AG04450 (cell line): ENCODE measurements at regions not wholly inside any gene's neighbourhood (a gene's known extent, or its start where the extent isn't known, plus 50 kb on each side); places are given as distances from the start of the nearest gene placed in this dataset.

ENCODE experiments used
- CTCF ChIA-PET: fragments of 300-600, 350-600 bp; formaldehyde crosslinking; extraction: SDS; loops from one replicate; lab custom pipeline; 2022; ENCODE audit warnings: antibody characterized with exemption, inconsistent platforms; lab: Charles Lee
- POLR2A ChIA-PET: fragments of 350-600 bp; formaldehyde crosslinking; extraction: SDS; loops from one replicate; lab custom pipeline; 2021; ENCODE audit warnings: antibody characterized with exemption, inconsistent platforms; lab: Yijun Ruan, JAX
- DNase-seq: peaks from one replicate; pipeline ENCODE4 v3.0.0-alpha.2; 2011; ENCODE audit warnings: low read depth, low spot score
- H3K27ac ChIP-seq: one replicate; pipeline ENCODE4 v1.5.1; 2012; ENCODE audit warnings: low read depth, low read length, control low read depth
- H3K27me3 ChIP-seq: one replicate; pipeline ENCODE4 v1.6.0; 2012; ENCODE audit warnings: low read length; ENCODE audit not compliant: control insufficient read depth, insufficient read depth
- H3K4me3 ChIP-seq: 2 replicates; pipeline ENCODE4 v1.5.1; 2011; ENCODE audit warnings: mild to moderate bottlenecking, low read depth, low read length, control low read depth
- H3K9me3 ChIP-seq: 2 replicates; pipeline ENCODE4 v1.5.1; 2012; ENCODE audit warnings: low read length; ENCODE audit not compliant: control insufficient read depth, insufficient read depth
- TF ChIP-seq, protein P1 (sequence below): IDR thresholded peaks from 2 replicates; pipeline ENCODE4 v1.5.1; 2011; ENCODE audit warnings: low read depth, low read length, control low read depth, inconsistent platforms

DNA sequence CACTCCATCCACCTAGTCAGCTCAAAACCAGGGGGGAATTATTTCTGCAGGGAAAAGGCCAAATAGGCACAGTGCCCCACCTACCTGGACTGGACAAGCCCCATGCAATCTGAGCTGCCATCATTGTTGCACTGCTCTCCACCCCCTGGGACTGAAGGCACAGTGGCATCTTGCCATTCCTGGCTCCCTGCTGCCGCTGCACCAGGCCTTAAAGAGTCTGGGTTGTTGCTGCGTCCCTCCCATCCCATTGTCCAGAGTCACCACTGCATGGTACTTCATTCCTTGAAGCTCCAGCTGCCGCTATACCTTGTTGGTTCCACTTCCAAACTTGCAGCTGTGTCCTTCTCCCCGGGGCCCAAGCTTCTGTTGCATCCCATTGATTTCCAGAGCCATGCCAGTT is 629.7 kb downstream of the STIM2 start:
- H3K27ac ChIP-seq: no peak overlapping the region
- ChIA-PET POLR2A (no interaction called here), CTCF (no interaction called here)
- no peak for DNase-seq
- H3K4me3 ChIP-seq: no peak overlapping the region
- peaks cover 10% of the 10 kb centered on the region for H3K9me3 ChIP-seq
- H3K27me3 ChIP-seq: no peaks in the 10 kb centered on the region
- TF ChIP-seq, protein P1, sequence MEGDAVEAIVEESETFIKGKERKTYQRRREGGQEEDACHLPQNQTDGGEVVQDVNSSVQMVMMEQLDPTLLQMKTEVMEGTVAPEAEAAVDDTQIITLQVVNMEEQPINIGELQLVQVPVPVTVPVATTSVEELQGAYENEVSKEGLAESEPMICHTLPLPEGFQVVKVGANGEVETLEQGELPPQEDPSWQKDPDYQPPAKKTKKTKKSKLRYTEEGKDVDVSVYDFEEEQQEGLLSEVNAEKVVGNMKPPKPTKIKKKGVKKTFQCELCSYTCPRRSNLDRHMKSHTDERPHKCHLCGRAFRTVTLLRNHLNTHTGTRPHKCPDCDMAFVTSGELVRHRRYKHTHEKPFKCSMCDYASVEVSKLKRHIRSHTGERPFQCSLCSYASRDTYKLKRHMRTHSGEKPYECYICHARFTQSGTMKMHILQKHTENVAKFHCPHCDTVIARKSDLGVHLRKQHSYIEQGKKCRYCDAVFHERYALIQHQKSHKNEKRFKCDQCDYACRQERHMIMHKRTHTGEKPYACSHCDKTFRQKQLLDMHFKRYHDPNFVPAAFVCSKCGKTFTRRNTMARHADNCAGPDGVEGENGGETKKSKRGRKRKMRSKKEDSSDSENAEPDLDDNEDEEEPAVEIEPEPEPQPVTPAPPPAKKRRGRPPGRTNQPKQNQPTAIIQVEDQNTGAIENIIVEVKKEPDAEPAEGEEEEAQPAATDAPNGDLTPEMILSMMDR: no peak

DNA sequence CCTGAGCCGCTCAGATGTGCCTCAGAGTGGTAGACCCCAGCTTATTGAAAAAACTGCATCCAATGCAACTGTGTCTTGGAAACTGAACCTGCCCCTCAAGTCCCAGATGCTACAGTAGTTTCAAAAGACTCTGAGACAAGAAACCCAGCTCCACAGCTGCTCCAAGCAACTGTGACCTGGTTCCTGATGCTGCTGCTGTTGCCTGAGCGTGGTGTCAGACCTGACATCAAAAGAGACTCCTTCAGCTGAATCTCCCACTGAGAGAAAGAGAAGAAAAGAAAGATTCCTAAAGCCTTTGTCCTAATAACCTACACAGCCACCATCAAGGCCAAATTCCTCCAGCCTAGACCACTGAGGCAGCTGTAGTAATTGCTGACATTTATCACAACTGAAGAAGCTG is 630.1 kb downstream of the STIM2 start:
- TF ChIP-seq, protein P1: no peak
- CTCF ChIA-PET: no interaction called here

DNA sequence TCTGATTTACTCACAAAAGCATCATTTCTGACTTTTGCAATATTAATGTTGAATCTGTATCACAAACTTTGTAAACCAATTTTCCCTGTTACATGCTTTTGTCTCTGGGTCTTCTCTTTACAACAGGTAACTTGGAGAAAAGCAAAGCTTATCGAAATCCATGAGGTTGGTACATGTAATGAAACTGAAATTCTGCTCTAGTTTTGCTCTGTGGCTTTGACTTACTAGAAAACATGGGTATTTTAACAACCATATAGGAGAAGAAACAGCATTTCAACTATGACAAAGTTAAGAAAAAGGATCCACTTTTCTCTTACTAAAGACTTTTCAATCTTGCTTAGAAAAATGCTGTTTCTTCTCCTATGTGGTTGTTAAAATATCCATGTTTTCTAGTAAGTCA is 645.8 kb downstream of the STIM2 start:
- DNase-seq: no peak
- no peaks in the 10 kb centered on the region for H3K27me3 ChIP-seq
- H3K9me3 ChIP-seq: no peaks in the 10 kb centered on the region
- POLR2A ChIA-PET: interaction anchor here (0.6 kb wide), 1 partner anchor 989 kb away, joined by 5 read pairs; no protein-coding TSS in a partner anchor
- no peak overlapping the region for H3K27ac ChIP-seq
- CTCF ChIA-PET: no interaction called here
- no peak overlapping the region for H3K4me3 ChIP-seq
- TF ChIP-seq, protein P1: no peak

More for the DNA sequence above, 630.1 kb downstream of the STIM2 start:
- POLR2A ChIA-PET: no interaction called here
- no peak for DNase-seq
- no peak overlapping the region for H3K27ac ChIP-seq
- H3K9me3 ChIP-seq: peaks cover 9% of the 10 kb centered on the region
- H3K27me3 ChIP-seq: no peaks in the 10 kb centered on the region
- no peak overlapping the region for H3K4me3 ChIP-seq

DNA sequence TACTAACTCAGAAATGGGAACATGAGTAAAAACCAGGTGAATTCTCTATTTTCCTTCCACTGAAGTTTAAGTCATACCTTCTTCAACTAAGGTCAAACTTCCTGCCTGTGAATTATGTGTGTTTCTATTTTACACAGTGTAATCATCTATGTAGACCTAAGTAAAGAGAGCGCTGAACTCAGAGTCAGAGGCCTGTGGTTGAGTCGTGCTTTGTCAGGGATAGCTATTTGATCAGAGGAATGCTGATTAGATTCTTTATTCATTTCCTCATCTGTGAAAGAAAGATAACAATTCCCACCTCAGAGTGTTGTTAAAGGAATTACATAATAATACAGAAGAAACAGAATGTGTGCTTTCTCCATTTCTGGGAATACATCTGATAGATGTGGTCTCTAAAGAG is 654.1 kb downstream of the STIM2 start:
- ChIA-PET POLR2A (no interaction called here), CTCF (no interaction called here)
- Histone ChIP-seq H3K4me3 (no peak overlapping the region), H3K9me3 (no peaks in the 10 kb centered on the region), H3K27ac (no peak overlapping the region), H3K27me3 (no peaks in the 10 kb centered on the region)
- TF ChIP-seq, protein P1: no peak
- no peak for DNase-seq

DNA sequence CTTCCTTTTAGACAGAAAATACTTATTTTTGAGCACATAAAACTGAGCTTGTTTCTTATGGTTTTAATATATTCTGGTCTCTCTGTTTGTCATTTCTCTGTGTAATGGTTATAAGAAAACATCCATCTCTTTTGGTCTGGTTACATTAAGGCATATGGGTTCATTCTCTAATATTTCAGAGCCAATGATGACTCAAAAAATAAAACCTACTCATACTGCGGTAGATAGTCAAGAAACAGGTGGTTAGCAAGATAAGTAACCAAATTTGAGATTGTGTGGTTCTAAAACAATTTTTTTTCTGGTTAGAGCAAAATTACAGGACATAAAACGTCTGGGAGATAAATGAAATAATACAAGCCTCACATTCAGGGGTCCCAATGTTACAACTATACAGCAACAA is 654.5 kb downstream of the STIM2 start:
- no peak overlapping the region for H3K4me3 ChIP-seq
- TF ChIP-seq, protein P1: no peak
- ChIA-PET CTCF (no interaction called here), POLR2A (no interaction called here)
- no peak overlapping the region for H3K27ac ChIP-seq
- no peak for DNase-seq
- no peaks in the 10 kb centered on the region for H3K9me3 ChIP-seq
- H3K27me3 ChIP-seq: no peaks in the 10 kb centered on the region
